GM21528 (cell line): ENCODE measurements at regions not wholly inside any gene's neighbourhood (a gene's known extent, or its start where the extent isn't known, plus 50 kb on each side); places are given as distances from the start of the nearest gene placed in this dataset.
"Not testable (repeated sequence)": the region's sequence is repeated elsewhere in the genome, so short reads cannot be mapped to it uniquely, and the experiment has no call there.

ENCODE experiments used
- ATAC-seq: cut with Tn5 transposase; IDR thresholded peaks from one replicate; pipeline ENCODE4 v1.9.1; 2021; ENCODE audit warnings: mild to moderate bottlenecking, moderate library complexity; ENCODE audit not compliant: unreplicated experiment, low FRiP score

DNA sequence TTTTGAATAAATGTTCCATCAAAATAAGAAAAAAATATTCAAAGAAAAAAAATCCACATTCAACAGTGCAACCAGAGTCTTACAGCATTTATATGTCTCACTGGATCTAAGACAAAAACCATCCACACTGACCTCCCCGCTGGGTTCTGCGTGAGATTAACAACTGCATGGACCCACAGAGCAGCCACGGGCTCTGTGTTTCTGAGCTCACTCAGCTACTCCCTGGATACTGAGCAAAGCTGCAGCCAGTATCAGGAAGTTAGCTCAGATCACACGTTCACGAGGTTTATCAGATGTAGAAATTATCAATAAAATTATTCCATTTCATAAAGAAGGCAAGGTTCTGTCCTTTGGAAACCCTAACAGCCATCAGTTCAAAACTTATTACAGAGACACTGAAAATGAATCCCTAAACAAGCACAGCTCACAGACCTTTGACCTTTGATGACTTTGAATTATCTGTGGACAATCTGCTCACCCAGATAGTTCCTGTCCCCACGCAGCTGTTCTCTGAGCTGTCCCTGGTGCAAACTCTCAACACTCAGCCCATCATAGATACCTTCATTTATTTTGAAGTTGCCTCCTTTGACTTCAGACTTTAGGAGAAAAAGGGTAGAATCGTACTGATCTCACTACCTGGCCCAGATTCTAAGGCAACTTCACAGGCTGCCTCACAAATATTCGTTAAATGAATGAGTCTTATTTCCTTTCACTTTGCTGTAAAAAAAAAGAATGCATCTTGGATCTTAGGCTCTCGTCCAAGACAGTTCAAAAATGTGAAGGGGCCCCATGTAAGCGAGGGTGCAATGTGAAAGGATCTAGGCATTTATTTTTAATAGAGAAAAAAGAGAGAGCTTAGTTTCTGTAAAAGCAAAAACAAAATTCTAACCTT is 67.7 kb upstream of the SVIL start:
- no peak for ATAC-seq

DNA sequence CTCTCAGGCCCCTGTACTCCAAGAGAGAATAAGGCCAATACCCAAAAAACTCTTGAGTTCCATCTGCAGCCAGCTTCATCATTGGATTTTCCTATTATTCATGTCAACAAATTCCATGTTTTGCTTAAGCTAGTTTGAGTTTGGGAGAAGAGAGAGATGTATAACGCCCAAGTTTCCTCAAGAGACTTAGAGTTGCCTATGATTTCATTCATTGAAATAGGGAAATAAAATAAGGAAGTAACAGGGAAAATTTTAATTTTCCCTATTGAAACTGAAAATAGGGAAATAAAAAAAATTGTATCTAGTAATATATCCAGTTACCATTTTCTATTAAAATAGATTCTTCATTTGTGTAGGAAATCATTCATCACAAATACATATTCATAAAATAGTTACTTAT is 66.5 kb upstream of the SVIL start:
- no peak for ATAC-seq

DNA sequence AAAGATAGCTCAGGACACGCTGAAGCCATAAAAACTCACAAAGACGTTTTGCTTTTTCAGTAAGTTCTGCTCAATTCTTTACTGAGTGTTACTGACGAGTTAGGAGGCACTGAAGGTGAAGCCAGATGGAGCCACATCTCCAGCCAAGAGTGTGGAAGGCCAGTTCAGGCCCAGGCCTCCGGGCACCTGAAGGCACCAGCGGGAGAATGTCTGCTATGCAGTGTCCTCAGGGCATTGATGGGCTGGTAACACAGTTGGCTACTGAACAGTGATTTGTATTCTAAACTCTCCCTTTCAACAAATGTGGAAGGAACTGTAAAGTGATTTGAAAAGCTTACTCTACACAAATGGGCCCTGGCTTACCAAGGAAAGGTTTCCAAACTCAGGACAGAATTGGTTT is 64.8 kb upstream of the SVIL start:
- no peak for ATAC-seq

DNA sequence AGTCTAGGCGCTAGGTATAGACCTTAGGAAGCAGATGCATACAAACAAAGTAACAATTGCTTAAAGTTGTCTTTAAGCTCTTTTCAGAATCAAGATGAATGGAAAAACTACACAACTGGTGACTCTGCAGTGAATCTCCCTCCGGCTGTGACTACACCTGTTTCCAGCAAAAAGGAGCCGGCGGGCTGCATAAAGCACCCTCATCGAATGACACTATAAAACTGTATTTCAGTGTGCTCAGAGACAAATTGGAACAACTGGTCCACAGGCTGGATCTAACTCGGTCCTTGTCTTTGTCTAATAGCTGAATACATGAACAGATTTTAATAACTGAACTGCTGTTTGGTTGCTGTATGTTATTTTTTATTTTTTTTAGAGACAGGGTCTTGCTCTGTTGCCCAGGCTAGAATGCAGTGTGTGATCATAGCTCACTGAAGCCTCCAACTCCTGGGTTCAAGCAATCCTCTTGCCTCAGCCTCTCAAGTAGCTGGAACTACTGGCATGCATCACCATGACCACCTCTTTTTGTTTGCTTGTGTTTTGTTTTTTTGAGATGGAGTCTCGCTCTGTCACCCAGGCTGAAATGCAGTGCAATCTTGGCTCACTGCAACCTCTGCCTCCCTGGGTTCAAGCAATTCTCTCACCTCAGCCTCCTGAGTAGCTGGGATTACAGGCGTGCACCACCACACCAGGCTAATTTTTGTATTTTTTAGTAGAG is 64.2 kb upstream of the SVIL start:
- ATAC-seq = no peak

DNA sequence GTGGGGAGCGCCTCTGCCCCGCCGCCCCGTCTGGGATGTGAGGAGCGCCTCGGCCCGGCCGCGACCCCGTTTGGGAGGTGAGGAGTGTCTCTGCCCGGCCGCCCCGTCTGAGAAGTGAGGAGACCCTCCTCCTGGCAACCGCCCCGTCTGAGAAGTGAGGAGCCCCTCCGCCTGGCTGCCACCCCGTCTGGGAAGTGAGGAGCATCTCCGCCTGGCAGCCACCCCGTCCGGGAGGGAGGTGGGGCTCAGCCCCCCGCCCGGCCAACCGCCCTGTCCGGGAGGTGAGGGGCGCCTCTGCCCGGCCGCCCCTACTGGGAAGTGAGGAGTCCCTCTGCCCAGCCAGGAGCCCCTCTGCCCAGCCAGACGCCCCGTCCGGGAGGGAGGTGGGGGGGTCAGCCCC is 61.8 kb upstream of the SVIL start:
- ATAC-seq = not testable (repeated sequence)

DNA sequence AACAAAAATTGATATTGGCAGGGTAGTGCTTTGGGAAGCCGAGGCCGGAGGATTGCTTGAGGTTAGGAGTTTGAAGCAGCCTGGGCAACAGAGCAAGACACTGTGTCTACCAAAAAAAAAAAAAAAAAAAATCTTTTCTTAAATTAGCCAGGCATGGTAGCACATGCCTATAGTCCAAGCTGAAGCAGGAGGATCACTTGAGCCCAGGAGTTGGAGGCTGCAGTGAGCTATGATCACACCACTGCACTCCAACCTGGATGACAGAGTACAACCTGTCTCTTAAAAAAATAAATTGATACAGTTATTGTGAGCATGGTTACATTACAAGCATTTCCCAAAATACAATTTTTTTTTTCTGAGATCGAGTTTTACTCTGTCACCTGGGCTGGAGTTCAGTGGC is 59.4 kb upstream of the SVIL start:
- ATAC-seq = no peak

DNA sequence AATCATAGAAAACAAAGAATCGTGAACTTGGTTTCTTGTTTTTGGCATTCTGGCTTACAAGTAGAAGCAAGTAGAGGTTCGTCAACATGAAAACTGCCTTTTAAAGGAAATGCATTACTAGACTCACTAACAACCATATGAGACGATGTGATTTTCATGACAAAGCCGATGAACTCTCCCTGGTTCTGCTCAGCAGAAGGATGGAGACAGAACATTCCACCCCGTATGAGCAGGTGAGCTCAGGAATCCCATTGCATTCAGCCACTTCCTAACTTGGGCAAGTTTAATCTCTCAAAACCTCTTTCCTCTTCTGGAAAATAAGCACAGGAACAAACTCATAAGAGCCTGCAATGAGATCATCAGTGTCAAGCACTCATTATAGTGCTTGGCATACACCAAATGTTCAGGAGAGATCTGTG is 57.4 kb upstream of the SVIL start:
- ATAC-seq = no peak

DNA sequence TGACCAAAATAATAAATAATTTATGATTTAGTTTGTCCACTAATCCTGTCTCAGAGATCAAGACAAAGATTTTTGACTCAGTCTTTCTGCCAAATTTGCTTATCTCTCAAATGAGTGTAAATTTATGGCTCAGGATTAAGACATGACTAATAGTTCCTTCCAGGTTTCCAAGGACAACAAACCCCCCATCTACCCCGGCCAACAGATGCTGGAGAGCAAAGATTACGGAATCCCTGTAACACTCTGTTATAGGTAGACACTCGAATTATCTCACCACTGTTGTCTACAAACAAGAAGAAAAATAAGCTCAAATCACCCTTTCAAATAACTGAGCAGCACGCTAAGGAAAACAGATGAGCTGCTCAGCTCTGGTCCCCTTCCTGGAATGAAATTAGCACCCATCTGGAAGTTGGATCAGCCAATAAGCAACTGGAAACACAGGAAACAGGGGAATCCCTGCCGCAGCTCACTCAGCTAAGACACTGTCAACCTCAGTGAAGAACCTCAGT is 56.8 kb upstream of the SVIL start:
- no peak for ATAC-seq

DNA sequence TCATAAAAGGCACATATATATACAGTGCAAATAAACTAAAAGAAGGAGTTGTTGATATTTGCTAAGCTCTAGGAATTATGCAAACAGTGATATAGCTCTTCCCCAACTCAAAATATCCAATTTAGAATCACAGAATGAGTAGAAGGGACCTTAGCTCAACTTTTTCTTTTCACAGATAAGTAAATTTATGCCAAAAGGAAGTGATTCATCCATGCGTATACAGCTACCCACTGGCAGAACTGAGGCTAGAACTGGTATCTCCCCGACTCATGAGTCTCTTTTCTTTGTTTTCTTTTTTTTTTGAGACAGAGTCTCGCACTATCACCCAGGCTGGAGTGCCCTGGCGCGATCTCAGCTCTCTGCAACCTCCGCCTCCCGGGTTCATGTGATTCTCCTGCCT is 54.2 kb upstream of the SVIL start:
- no peak for ATAC-seq

DNA sequence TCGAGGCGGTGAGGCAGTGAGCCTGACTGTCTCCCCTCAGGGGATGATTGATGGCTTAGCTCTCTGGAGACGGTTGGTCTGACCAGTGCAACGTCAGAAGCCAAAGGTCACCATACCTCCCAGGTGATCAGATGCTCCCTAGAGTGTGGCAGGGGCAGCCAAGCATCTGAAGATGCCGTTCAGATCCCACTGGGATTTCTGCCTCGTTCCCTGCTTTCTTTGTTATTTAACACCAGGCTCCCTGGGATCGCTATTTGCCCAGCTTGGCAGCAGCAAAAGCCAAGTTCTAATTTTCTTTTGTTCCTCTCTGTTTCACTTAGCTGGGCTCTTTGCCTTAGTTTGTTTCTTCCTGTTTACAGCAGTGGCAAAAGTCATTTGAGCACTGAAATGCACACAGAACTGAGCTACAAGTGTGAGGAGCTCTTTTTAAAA is 53.5 kb upstream of the SVIL start:
- no peak for ATAC-seq

DNA sequence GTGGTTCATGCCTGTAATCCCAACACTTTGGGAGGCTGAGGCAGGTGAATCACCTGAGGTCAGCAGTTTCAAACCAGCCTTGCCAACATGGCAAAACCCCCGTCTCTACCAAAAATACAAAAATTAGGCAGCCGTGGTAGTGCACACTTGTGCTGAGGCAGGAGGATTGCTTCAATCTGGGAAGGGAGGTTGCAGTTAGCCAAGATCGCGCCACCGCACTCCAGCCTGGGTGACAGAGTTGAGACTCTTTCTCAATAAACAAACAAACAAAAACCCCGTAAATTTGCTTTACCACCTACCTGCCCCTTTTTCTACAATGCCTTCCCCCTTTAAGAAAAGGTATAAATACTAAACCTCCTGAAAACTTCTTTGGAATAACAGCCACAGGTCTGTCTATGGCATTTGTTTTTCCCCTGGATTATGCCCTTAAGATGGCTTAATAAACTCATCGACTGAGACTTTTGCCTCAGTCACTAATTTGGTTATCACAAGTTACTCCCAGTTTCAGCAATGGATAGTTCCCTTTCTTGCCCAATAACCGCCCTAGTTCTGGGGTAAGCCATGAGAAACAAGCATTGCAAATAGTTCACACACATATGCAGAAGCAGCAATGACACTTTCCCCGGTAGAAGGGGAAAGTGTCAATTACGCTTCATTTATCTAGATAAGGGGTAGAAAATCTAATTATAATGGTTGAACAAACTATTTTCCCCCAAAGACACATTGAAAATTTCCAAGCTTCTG is 52.8 kb upstream of the SVIL start:
- no peak for ATAC-seq

DNA sequence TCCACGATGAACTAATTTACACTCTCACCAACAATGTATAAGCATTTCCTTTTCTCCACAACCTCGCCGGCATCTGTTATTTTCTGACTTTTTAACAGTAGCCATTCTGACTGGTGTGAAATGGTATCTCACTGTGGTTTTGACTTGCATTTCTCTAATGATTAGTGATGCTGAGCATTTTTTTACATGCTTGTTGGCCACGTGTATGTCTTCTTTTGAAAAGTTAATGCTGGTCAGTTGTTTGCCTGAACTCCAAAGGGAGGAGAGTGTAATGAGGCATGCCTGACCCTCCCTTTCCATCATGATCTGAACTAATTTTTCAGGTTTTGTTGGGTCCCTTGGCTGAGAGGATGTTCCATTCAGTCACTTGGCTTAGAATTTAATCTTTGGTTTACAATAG is 50.7 kb upstream of the SVIL start:
- no peak for ATAC-seq
